ENCODE measurements at regions not wholly inside any gene's neighbourhood (a gene's known extent, or its start where the extent isn't known, plus 50 kb on each side); places are given as distances from the start of the nearest gene placed in this dataset.

DNA sequence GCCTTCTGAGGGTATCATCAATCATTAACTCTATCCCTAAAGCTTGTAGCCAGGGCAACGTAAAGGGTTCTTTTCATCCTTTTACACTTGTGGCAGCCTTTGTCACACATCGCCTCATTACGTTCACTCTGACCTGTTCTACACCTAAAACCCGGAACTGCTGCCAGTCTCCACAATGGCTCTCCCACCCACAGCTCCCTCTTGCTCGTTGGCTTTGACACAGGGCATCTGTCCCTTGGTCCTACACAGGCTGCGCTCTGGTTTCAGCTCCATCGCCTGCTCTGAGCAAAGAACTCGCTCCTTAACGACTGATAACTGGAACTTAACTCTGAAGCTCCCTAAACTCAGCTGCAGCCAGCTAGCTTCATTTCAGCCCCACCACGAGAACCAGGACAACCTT, 112.8 kb upstream of the CTNND2 start:
- TF ChIP-seq NR2C2 (CRISPR knock-in tag; IDR thresholded peaks at IDR 0.05) (no peak), GABPB1 (CRISPR knock-in tag; IDR thresholded peaks at IDR 0.05) (no peak), CTCF (IDR thresholded peaks at IDR 0.05) (no peak), TCF7 (CRISPR knock-in tag; IDR thresholded peaks at IDR 0.05; ENCODE audit: low read depth) (no peak), ZNF671 (CRISPR knock-in tag; IDR thresholded peaks at IDR 0.05) (no peak), ESRRA (CRISPR knock-in tag; IDR thresholded peaks at IDR 0.05; ENCODE audit: borderline replicate concordance) (no peak), IRF2 (CRISPR knock-in tag; IDR thresholded peaks at IDR 0.05; ENCODE audit: borderline replicate concordance, low read depth) (no peak)
- TF ChIP-seq, protein P1, sequence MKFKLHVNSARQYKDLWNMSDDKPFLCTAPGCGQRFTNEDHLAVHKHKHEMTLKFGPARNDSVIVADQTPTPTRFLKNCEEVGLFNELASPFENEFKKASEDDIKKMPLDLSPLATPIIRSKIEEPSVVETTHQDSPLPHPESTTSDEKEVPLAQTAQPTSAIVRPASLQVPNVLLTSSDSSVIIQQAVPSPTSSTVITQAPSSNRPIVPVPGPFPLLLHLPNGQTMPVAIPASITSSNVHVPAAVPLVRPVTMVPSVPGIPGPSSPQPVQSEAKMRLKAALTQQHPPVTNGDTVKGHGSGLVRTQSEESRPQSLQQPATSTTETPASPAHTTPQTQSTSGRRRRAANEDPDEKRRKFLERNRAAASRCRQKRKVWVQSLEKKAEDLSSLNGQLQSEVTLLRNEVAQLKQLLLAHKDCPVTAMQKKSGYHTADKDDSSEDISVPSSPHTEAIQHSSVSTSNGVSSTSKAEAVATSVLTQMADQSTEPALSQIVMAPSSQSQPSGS (CRISPR knock-in tag; IDR thresholded peaks at IDR 0.05; ENCODE audit: borderline replicate concordance, low read depth): no peak

Data from WTC11 (cell line).